Activated CD8-positive, alpha-beta memory T cell treated with anti-CD3 and anti-CD28 coated beads, Interleukin-2, amount 10 ng/mL, durations not matched to agents 7 days and 5 days (primary cell): ENCODE measurements at regions not wholly inside any gene's neighbourhood (a gene's known extent, or its start where the extent isn't known, plus 50 kb on each side); places are given as distances from the start of the nearest gene placed in this dataset.

Experiments used
- ATAC-seq: fragments of 150-1000 bp; cut with Tn5 transposase; one replicate; pipeline ENCODE4 v1.10.0; 2021; ENCODE audit warnings: moderate library complexity
- CTCF ChIA-PET: fragments of 350-600 bp; sonication (Branson Sonifier 250); formaldehyde crosslinking; loops from one replicate; lab custom pipeline; 2021; ENCODE audit warnings: antibody characterized with exemption; lab: Charles Lee
- DNase-seq: peaks from one replicate; pipeline ENCODE4 v3.0.0-alpha.2; 2020
- H3K27ac Mint-ChIP-seq: one replicate; pipeline ENCODE4 v1.8.0; 2021; ENCODE audit warnings: mild to moderate bottlenecking, mixed read lengths
- H3K27me3 Mint-ChIP-seq: one replicate; pipeline ENCODE4 v1.8.0; 2021; ENCODE audit warnings: mixed read lengths
- H3K36me3 Mint-ChIP-seq: one replicate; pipeline ENCODE4 v1.8.0; 2021; ENCODE audit warnings: mild to moderate bottlenecking, mixed read lengths
- H3K4me1 Mint-ChIP-seq: one replicate; pipeline ENCODE4 v1.8.0; 2021; ENCODE audit warnings: mixed read lengths
- H3K4me3 Mint-ChIP-seq: one replicate; pipeline ENCODE4 v1.8.0; 2021; ENCODE audit warnings: mild to moderate bottlenecking, moderate library complexity, mixed read lengths
- H3K9me3 Mint-ChIP-seq: one replicate; pipeline ENCODE4 v1.8.0; 2022; ENCODE audit warnings: low read depth, mixed read lengths

- no peaks in the 10 kb centered on the region for H3K4me1 Mint-ChIP-seq
- no peaks in the 10 kb centered on the region for H3K27me3 Mint-ChIP-seq
- H3K4me3 Mint-ChIP-seq, result no peak overlapping the region
- no peaks in the 10 kb centered on the region for H3K36me3 Mint-ChIP-seq
- CTCF ChIA-PET, result no interaction called here
- H3K9me3 Mint-ChIP-seq, result no peaks in the 10 kb centered on the region
- DNase-seq, result no peak
- no peak for ATAC-seq
- no peak overlapping the region for H3K27ac Mint-ChIP-seq
Measured at GRCh38 chr4:131081069-131081468, 1985.1 kb downstream of the C4orf33 start.

- DNase-seq, result no peak
- Mint-ChIP-seq H3K27ac (no peak overlapping the region), H3K4me3 (no peak overlapping the region), H3K36me3 (no peaks in the 10 kb centered on the region), H3K4me1 (no peaks in the 10 kb centered on the region), H3K9me3 (peaks cover 2% of the 10 kb centered on the region), H3K27me3 (no peaks in the 10 kb centered on the region)
- ATAC-seq, result no peak
- CTCF ChIA-PET, result no interaction called here
Measured at GRCh38 chr4:131084997-131085396, 1989.0 kb downstream of the C4orf33 start.

DNA sequence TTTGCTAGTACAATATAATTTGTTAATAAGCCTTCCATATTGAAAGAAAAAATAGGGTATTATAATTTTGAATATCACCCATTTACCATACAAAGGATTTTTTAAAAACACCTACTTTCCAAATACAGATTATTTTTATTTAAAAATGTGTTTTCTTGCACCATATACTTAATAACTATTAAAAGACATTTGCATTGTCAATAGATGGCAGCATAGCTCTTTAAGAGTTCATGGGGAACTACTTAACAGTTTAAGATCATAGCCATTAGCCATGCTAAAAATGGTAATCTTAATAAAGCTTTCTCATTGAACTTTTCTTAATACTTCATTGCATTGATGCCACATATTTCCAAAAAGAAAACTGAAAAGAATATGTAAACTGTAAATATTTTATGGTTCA is 1995.9 kb downstream of the C4orf33 start:
- ATAC-seq, result no peak
- H3K9me3 Mint-ChIP-seq, result peaks cover 2% of the 10 kb centered on the region
- no peak for DNase-seq
- H3K4me1 Mint-ChIP-seq, result no peaks in the 10 kb centered on the region
- no peaks in the 10 kb centered on the region for H3K27me3 Mint-ChIP-seq
- no peak overlapping the region for H3K27ac Mint-ChIP-seq
- CTCF ChIA-PET, result no interaction called here
- H3K36me3 Mint-ChIP-seq, result no peaks in the 10 kb centered on the region
- H3K4me3 Mint-ChIP-seq, result no peak overlapping the region

GRCh38 chr4:131093303-131093702 is 1997.4 kb downstream of the C4orf33 start:
- ATAC-seq (no peak), DNase-seq (no peak)
- CTCF ChIA-PET, result no interaction called here
- no peaks in the 10 kb centered on the region for H3K4me1 Mint-ChIP-seq
- no peak overlapping the region for H3K4me3 Mint-ChIP-seq
- no peaks in the 10 kb centered on the region for H3K27me3 Mint-ChIP-seq
- no peaks in the 10 kb centered on the region for H3K36me3 Mint-ChIP-seq
- no peak overlapping the region for H3K27ac Mint-ChIP-seq
- peaks cover 2% of the 10 kb centered on the region for H3K9me3 Mint-ChIP-seq

DNA sequence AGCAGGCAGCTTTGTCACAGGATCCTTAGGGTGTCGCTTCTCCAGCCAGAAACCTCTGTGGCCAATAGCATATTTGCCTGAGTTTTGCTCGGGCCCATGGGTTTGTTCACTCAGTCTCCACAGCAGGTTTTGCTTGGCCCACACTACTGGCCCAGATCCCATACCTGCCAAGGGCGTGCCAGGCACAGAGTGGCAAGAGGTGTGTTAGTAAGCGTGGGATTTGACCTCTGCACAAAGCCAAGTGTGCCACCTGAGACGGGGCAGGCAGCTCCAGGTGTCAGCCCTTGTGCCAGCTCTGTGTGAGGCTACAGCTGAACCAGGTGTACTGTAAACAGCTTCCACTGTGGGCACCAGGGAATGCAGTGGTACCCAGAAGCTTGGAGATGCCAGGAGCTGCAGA is 2003.0 kb downstream of the C4orf33 start:
- H3K9me3 Mint-ChIP-seq, result peaks cover 6% of the 10 kb centered on the region
- CTCF ChIA-PET, result no interaction called here
- ATAC-seq, result no peak
- no peak overlapping the region for H3K4me3 Mint-ChIP-seq
- DNase-seq, result no peak
- H3K27ac Mint-ChIP-seq, result no peak overlapping the region
- H3K27me3 Mint-ChIP-seq, result no peaks in the 10 kb centered on the region
- H3K36me3 Mint-ChIP-seq, result no peaks in the 10 kb centered on the region
- no peaks in the 10 kb centered on the region for H3K4me1 Mint-ChIP-seq

- no peaks in the 10 kb centered on the region for H3K27me3 Mint-ChIP-seq
Measured at GRCh38 chr4:131113273-131113672, 2017.3 kb downstream of the C4orf33 start.

DNA sequence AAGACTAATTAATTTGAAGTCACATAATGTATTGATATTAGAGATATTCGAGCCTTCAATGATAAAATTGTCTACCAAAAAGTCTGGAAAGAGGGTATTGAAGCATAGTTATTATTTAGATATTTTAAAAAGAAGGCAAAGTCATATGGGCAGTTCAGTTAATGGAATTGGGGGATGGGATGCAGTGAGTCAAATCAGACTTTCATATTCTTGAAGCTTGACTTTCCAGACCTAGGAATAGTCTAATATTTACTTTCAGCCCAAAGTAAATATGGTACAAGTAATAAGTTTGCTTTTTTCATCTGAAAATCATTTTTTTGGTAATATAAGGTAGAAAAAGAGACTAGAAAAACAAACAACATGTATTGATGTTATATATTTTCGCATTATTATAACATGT is 2017.8 kb downstream of the C4orf33 start:
- H3K4me3 Mint-ChIP-seq, result no peak overlapping the region
- CTCF ChIA-PET, result no interaction called here
- no peaks in the 10 kb centered on the region for H3K27me3 Mint-ChIP-seq
- H3K4me1 Mint-ChIP-seq, result no peaks in the 10 kb centered on the region
- no peak for ATAC-seq
- H3K36me3 Mint-ChIP-seq, result no peaks in the 10 kb centered on the region
- no peak overlapping the region for H3K27ac Mint-ChIP-seq
- DNase-seq, result no peak
- H3K9me3 Mint-ChIP-seq, result peaks cover 5% of the 10 kb centered on the region

More at GRCh38 chr4:131113273-131113672, 2017.3 kb downstream of the C4orf33 start:
- CTCF ChIA-PET, result no interaction called here
- Mint-ChIP-seq H3K4me3 (no peak overlapping the region), H3K27ac (no peak overlapping the region), H3K4me1 (no peaks in the 10 kb centered on the region), H3K9me3 (peaks cover 4% of the 10 kb centered on the region), H3K36me3 (no peaks in the 10 kb centered on the region)
- DNase-seq (no peak), ATAC-seq (no peak)

DNA sequence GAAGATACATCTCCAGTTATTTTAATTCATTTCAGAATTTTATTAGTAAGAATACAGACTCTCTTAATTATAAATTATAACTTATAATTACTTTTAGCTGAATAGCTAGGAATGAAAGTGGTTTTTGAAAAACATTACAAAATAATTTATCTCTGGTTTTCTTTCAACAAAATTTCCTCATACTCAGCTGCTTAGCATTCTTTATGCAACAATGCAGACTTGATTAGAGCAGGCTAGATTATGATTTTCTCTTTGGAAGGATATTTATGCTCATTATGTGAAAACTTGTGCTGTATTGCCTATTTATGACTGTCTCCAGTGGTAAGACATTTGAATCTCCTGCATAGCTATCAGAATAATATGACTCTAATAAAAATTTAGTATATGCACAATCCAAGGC is 2023.7 kb downstream of the C4orf33 start:
- H3K36me3 Mint-ChIP-seq, result no peaks in the 10 kb centered on the region
- no peak overlapping the region for H3K4me3 Mint-ChIP-seq
- H3K9me3 Mint-ChIP-seq, result peaks cover 1% of the 10 kb centered on the region
- CTCF ChIA-PET, result no interaction called here
- no peak for DNase-seq
- ATAC-seq, result no peak
- no peak overlapping the region for H3K27ac Mint-ChIP-seq
- H3K4me1 Mint-ChIP-seq, result no peaks in the 10 kb centered on the region
- H3K27me3 Mint-ChIP-seq, result no peaks in the 10 kb centered on the region

- Mint-ChIP-seq H3K36me3 (no peaks in the 10 kb centered on the region), H3K27ac (no peak overlapping the region)
- DNase-seq, result no peak
Measured at GRCh38 chr4:131137196-131137595, 2011.9 kb upstream of the PCDH10 start.

DNA sequence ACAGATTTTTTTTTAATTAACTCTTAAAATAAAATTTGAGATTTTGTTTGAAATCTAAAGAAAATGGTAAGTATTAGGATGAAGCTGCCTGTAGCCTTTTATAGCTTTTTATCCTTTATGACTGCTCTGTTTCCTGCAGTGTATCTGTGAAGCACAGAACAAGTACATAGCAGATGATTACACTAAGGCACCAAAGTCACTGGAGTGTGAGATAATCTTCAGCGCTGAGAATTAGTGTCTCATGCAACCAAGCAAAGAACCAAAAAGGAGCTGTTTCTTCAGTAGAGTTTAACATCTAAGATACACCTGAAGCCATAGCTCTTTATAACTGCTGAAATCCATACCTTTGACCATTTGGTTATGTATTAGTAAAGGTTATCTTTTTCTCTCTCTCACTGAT is 1989.8 kb upstream of the PCDH10 start:
- H3K27me3 Mint-ChIP-seq, result no peaks in the 10 kb centered on the region
- H3K4me1 Mint-ChIP-seq, result no peaks in the 10 kb centered on the region
- no peak overlapping the region for H3K27ac Mint-ChIP-seq
- peaks cover 3% of the 10 kb centered on the region for H3K9me3 Mint-ChIP-seq
- DNase-seq (no peak), ATAC-seq (no peak)
- CTCF ChIA-PET, result no interaction called here
- H3K4me3 Mint-ChIP-seq, result no peak overlapping the region
- H3K36me3 Mint-ChIP-seq, result no peaks in the 10 kb centered on the region

More at GRCh38 chr4:131137196-131137595, 2011.9 kb upstream of the PCDH10 start:
- Mint-ChIP-seq H3K4me1 (no peaks in the 10 kb centered on the region), H3K4me3 (no peak overlapping the region), H3K9me3 (peaks cover 5% of the 10 kb centered on the region), H3K27me3 (no peaks in the 10 kb centered on the region)
- no peak for ATAC-seq
- CTCF ChIA-PET, result no interaction called here

GRCh38 chr4:131192318-131192717 is 1956.8 kb upstream of the PCDH10 start:
- H3K27me3 Mint-ChIP-seq, result no peaks in the 10 kb centered on the region
- ATAC-seq, result no peak
- no peaks in the 10 kb centered on the region for H3K4me1 Mint-ChIP-seq
- H3K36me3 Mint-ChIP-seq, result no peaks in the 10 kb centered on the region
- CTCF ChIA-PET, result no interaction called here
- H3K9me3 Mint-ChIP-seq, result peaks cover 7% of the 10 kb centered on the region
- H3K27ac Mint-ChIP-seq, result no peak overlapping the region
- no peak for DNase-seq
- no peak overlapping the region for H3K4me3 Mint-ChIP-seq

GRCh38 chr4:131207589-131207988 is 1941.5 kb upstream of the PCDH10 start:
- Mint-ChIP-seq H3K27me3 (no peaks in the 10 kb centered on the region), H3K36me3 (no peaks in the 10 kb centered on the region), H3K9me3 (peaks cover 6% of the 10 kb centered on the region), H3K27ac (no peak overlapping the region), H3K4me1 (no peaks in the 10 kb centered on the region), H3K4me3 (no peak overlapping the region)
- CTCF ChIA-PET, result no interaction called here
- no peak for ATAC-seq
- DNase-seq, result no peak

DNA sequence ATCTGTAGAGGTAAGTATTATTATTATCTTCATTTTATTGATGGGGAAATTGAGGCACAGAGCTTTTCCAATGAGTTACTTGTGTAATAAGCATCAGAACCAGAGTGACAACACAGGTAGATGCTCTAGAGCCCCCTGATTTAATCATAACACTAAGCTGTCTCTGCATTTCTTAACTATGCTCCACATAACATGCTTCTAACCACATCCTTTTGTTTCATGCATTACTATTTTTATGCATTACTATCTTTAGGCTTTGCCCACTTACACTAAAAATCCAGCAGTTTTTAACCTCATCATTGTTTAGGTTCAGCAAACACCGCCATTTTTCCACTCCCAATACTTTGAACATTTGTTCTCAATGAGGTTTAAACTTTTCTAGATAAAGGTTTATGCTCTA is 1900.8 kb upstream of the PCDH10 start:
- Mint-ChIP-seq H3K27ac (no peak overlapping the region), H3K9me3 (peaks cover 5% of the 10 kb centered on the region), H3K27me3 (no peaks in the 10 kb centered on the region), H3K36me3 (no peaks in the 10 kb centered on the region), H3K4me3 (no peak overlapping the region), H3K4me1 (no peaks in the 10 kb centered on the region)
- no peak for DNase-seq
- no peak for ATAC-seq
- CTCF ChIA-PET, result no interaction called here

DNA sequence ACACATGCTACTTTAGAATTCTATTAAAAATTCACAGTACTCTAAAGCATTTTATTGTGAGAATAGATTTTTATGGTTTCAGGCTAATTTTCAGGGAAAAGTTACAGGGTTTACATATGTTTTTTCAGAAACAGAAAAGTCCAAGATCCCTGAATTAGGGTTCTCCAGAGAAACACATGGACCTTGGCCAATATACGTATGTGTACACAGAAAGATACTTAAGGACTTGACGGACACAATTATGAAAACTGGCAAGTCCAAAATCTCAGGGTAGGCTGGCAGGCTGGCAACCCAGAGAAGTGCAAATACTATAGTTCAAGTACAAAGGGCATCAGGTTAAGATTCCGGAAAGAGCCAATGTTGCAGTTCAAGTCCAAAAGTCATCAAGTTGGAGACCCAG is 1897.8 kb upstream of the PCDH10 start:
- Mint-ChIP-seq H3K4me1 (no peaks in the 10 kb centered on the region), H3K27me3 (no peaks in the 10 kb centered on the region), H3K4me3 (no peak overlapping the region), H3K27ac (no peak overlapping the region), H3K9me3 (peaks cover 3% of the 10 kb centered on the region), H3K36me3 (no peaks in the 10 kb centered on the region)
- DNase-seq (no peak), ATAC-seq (no peak)
- CTCF ChIA-PET, result no interaction called here

- DNase-seq, result no peak
- Mint-ChIP-seq H3K36me3 (no peaks in the 10 kb centered on the region), H3K4me1 (no peaks in the 10 kb centered on the region), H3K27me3 (no peaks in the 10 kb centered on the region), H3K9me3 (no peaks in the 10 kb centered on the region), H3K4me3 (no peak overlapping the region), H3K27ac (no peak overlapping the region)
- CTCF ChIA-PET, result no interaction called here
- no peak for ATAC-seq
Measured at GRCh38 chr4:131257241-131257640, 1891.9 kb upstream of the PCDH10 start.
